ENCODE measurements at regions not wholly inside any gene's neighbourhood (a gene's known extent, or its start where the extent isn't known, plus 50 kb on each side); places are given as distances from the start of the nearest gene placed in this dataset.

DNA sequence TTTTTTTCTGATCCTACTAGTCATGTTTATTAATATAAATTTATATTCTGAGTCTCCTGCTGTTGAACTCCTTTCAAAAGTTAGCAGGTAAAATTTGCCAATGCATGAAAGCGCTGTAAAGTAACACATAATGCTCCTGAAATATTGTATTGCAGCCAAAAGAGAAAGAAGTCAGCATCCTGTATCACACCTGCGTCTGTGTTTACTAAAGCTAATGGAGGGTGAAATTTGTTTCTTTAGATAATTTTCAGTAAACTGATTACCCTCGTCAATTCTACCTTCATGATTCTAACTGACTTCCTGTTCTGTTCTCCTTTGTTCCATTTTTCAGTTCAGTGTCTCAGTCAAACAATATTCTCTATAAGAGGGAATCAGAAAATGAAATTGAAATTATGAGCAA, 415.4 kb downstream of the CDH9 start:
- no peak for TF ChIP-seq POLR2A (IDR thresholded peaks at IDR 0.05)
- no peak for TF ChIP-seq CTCF (IDR thresholded peaks at IDR 0.05)
- TF ChIP-seq POLR2AphosphoS5 (IDR thresholded peaks at IDR 0.05): no peak

Data from prostate gland (tissue), 2 donors.